ENCODE measurements at regions not wholly inside any gene's neighbourhood (a gene's known extent, or its start where the extent isn't known, plus 50 kb on each side); places are given as distances from the start of the nearest gene placed in this dataset.

DNA sequence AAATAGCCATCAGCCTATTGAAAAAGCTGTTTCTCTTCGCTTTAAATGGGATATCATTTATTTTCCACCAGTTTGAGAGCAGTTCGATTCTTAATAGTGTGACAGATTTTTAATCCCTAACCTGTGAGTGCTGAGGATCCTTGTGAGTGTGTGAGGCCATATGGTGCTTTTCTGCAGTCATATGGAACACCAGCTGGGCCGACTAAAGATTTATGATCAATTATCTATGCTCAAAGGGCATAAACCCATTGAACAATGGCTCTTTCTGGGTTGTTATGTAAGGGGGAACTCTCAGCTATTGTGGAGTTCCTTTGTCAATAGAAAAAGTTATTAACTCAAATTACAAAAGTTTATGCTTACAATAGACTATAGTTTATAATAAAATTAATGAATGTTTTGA, 1003.6 kb downstream of the FAT4 start:
- TF ChIP-seq, protein P1, sequence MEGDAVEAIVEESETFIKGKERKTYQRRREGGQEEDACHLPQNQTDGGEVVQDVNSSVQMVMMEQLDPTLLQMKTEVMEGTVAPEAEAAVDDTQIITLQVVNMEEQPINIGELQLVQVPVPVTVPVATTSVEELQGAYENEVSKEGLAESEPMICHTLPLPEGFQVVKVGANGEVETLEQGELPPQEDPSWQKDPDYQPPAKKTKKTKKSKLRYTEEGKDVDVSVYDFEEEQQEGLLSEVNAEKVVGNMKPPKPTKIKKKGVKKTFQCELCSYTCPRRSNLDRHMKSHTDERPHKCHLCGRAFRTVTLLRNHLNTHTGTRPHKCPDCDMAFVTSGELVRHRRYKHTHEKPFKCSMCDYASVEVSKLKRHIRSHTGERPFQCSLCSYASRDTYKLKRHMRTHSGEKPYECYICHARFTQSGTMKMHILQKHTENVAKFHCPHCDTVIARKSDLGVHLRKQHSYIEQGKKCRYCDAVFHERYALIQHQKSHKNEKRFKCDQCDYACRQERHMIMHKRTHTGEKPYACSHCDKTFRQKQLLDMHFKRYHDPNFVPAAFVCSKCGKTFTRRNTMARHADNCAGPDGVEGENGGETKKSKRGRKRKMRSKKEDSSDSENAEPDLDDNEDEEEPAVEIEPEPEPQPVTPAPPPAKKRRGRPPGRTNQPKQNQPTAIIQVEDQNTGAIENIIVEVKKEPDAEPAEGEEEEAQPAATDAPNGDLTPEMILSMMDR (conservative IDR thresholded peaks at IDR 0.05; ENCODE audit: low read length), result no peak
- no peak for DNase-seq (ENCODE audit: low read depth)

DNA sequence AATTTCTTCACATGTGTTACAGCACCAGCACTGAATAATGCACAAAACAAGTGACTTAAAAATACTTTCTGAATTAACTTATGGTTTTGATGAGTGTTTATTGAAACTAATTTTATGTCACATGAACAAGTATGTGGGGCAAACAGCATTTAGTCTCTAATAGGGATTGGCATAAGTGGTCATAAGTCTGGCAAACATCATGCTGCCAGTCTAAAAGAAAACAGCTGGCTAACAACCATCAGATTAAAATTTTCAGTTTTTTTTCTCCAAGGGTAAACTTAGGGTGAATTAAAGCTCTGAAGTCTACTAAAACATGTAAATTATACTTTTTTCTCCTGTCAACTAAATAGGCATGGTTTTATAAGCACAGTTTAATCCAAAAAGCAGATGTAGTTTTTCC, 1014.2 kb downstream of the FAT4 start:
- no peak overlapping the region for H3K4me3 ChIP-seq (ENCODE audit: low read length)
- TF ChIP-seq, protein P1 (conservative IDR thresholded peaks at IDR 0.05; ENCODE audit: low read length), result no peak
- no peak for DNase-seq (ENCODE audit: low read depth)

More for the DNA sequence above, 1003.6 kb downstream of the FAT4 start:
- no peak overlapping the region for H3K4me3 ChIP-seq (ENCODE audit: low read length)

DNA sequence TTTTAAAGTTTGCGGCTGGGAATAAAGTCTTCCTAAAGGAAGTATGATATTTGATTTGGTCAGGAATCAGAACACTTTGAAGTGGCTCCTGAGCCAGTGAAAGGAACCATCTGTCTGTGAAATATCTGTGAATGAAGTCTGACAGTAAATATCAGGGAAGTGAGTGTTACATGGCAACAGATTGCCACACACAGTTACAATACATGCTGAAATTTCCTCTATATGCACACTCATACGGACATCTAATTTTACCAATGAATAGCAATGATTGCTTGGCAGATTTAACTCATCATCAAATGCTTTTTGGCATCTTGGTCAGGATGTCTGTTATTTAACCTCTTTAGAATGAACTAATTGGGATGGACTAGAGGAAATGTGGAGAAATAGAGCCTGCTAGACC, 1023.8 kb downstream of the FAT4 start:
- DNase-seq (ENCODE audit: low read depth), result no peak
- no peak overlapping the region for H3K4me3 ChIP-seq (ENCODE audit: low read length)
- TF ChIP-seq, protein P1 (conservative IDR thresholded peaks at IDR 0.05; ENCODE audit: low read length), result no peak

DNA sequence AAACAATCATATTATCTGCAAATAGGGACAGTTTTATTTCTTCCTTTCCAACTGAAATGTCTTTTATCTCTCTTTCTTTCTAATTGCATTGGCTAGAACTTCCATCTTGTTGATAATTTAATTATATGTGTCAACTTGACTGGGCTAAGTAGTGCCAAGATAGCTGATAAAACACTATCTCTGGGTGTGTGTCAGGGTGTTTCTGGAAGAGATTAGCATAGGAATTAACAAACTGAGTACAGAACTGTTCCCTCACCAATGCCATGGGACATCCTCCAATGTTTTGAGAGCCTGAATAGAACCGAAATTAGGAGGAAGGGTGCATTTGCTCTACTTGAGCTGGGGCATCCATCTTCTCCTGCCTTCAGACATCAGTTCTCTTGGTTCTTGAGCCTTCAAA, 1027.2 kb downstream of the FAT4 start:
- no peak overlapping the region for H3K4me3 ChIP-seq (ENCODE audit: low read length)
- TF ChIP-seq, protein P1 (conservative IDR thresholded peaks at IDR 0.05; ENCODE audit: low read length), result no peak
- DNase-seq (ENCODE audit: low read depth), result no peak

DNA sequence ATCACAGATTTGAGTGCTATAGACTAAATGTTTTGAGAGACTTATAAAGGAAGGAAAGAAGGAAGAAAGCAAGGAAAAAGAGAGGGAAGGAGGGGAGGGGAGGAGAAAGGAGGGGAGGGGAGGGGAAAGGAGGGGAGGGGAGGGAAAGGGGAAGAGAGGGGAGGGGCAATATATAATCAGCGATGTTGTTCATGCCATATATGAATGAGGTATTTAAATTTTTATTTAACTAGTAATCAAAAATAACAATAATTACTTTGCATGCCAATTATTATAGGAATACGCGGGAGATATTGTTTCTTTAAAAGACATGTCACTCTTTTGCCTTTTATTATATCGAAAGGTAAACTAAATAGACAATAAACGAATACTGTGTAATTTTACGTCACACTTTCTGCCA, 1029.7 kb downstream of the FAT4 start:
- TF ChIP-seq, protein P1 (conservative IDR thresholded peaks at IDR 0.05; ENCODE audit: low read length), result no peak
- DNase-seq (ENCODE audit: low read depth), result no peak
- H3K4me3 ChIP-seq (ENCODE audit: low read length), result no peak overlapping the region

DNA sequence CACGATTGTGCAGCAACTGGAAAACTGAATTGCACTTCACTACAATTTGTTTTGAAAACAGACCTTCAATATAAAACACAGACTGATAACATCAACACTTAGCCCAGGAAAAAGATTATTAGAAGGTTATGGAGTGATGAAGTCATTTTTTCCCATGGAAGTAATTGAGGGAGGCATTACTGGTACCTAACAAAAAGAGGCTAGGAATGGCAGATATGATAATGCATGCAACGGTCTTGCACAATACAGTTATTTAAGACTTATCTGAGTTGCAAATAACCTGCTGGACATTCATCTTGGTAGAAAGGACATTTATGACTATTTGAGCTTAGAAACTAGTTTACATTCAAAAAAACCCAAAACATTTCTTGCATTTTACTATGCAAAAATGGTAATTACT, 1031.9 kb downstream of the FAT4 start:
- no peak overlapping the region for H3K4me3 ChIP-seq (ENCODE audit: low read length)
- TF ChIP-seq, protein P1 (conservative IDR thresholded peaks at IDR 0.05; ENCODE audit: low read length), result no peak
- DNase-seq (ENCODE audit: low read depth), result no peak

DNA sequence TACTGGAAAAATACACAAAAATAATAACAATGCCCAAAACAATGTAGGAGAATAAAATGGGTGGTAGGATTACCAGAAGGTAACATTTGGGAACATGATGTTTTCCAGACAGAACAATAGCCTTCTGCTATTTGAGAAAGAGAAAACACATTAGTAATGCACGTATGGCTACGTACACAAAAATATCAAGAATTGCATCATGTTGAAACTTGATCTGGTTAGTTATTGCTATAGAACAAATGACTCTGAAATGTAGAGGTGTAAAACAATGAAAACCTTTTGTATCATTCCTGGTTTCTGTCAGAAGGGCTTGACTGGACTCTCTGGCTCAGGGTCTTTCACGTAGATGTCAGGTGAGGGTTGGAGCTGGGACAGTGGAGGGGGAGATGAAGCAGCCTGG, 1040.0 kb downstream of the FAT4 start:
- H3K4me3 ChIP-seq (ENCODE audit: low read length), result no peak overlapping the region
- TF ChIP-seq, protein P1 (conservative IDR thresholded peaks at IDR 0.05; ENCODE audit: low read length), result no peak
- no peak for DNase-seq (ENCODE audit: low read depth)
